AML-193 (cell line): ENCODE measurements at regions not wholly inside any gene's neighbourhood (a gene's known extent, or its start where the extent isn't known, plus 50 kb on each side); places are given as distances from the start of the nearest gene placed in this dataset.
"Not testable (repeated sequence)": the region's sequence is repeated elsewhere in the genome, so short reads cannot be mapped to it uniquely, and the experiment has no call there.

ENCODE experiments used
- DNase-seq, 2 experiments: peaks; one replicate each; lab custom pipeline; 2025; lab: John Stamatoyannopoulos, UW

DNA sequence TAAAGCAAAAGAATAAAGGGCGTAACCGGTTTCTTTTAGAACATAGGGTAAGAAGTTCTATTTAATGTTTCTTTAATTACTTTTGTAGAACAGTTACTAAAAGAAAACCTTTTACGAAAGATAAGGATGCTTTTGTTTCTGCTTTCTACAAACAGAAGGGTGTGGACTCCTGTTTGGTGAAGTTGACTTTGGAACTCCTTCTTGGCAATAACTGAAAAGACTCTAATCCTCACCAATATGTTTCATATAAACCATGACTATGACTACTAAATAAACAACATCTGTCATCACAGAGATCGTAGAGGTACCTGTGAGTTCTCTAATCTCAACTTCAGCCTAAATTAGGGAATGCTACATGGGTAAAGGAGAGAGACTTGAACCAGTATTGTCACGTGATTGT, 210.8 kb upstream of the FLRT2 start:
- no peak for DNase-seq

GRCh38 chr14:85319998-85320630, 209.8 kb upstream of the FLRT2 start:
- no peak for DNase-seq

DNA sequence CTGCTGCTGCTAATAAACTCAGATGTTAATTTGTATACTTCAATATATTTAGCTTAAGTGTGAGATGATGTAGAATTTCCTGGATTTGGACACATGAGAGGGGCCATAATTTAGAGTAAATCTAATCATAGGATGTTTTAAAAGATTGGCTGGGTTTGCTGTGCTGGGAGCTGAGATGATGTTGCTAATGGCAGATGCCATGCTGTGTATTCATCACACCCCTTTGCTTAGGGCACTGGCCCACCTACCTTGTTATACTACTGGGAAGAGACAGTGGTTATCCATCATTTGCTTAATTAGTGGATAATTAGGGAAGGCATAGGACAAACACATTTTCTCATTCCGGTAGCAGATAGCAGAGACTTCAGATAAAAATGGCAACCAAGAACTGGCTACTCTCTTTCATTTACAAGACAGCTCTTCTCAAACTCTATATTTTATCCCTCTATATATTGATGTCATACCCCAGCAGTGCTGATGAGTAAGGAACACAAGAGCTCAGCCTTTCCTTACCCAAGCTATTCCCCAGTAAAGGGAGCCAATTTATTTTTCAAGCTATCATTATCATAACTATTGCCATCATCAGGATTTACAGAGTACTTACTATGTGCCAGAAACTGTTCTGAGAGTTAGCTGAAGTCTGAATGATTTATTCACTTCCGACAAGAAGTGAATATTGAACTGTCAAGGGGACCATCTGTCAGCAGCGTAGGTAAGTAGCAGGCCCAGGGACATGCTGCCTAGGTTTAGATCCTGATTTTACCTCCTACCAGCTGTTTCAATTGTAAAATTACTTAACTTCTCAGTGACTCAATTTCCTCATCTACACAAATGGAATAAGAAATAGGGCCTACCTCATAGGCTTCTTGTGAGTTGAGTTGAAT, 204.6 kb upstream of the FLRT2 start:
- DNase-seq, result no peak

DNA sequence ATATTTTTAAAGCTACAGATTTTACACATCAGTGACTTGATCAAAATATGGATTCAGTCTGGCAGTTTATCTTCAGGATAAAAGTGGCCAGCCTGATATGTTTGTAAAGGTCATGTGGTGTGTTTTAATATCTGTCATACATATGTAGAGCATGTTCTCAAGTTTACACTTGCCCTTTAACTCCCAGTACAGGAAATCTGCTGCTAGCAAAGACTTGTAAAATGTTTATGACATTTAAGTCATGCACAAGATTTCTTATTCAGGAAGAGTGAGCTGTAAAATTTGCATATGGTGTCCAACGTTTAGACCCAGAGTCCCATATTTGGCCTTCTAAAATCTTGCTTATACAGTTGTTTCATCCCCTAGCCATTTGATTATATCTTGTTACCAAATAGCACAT, 197.5 kb upstream of the FLRT2 start:
- no peak for DNase-seq

DNA sequence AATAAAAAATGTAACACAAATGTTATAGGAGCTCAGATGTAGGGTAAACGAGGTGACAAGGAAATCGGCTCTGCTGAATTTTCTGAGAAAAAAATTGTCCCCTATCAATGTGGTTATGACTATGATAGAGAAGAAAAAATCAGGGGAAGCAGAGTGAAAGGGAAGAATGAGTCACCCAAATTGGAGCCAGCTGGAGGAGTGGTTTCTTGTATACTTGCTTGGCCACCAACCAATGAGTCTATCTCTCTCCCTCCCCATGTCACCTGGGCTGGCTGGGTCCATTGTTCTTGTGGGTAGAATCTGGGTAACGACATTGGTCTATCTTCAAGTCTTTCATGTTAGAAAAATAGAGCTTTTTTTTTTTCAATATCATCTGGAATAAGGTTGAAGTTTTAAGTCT, 196.6 kb upstream of the FLRT2 start:
- DNase-seq, result no peak

DNA sequence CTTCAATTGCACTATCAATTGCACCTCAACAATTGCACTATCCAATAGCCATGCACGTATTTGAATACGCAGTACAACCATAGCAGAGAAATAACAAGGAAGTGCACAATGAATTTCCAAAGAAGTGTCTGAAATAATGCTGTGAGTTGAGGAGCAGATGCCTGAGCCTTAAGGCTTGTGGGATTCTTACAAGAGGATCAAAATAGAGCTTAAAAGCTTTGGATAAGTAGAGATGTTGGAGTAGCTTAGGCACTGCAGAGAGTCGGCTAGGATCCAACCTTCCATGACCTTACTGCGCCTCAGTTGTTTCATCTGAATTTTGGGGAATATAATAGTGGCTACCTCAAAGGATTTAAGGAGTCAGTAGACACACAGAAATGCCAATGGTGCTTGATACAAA, 196.1 kb upstream of the FLRT2 start:
- no peak for DNase-seq

DNA sequence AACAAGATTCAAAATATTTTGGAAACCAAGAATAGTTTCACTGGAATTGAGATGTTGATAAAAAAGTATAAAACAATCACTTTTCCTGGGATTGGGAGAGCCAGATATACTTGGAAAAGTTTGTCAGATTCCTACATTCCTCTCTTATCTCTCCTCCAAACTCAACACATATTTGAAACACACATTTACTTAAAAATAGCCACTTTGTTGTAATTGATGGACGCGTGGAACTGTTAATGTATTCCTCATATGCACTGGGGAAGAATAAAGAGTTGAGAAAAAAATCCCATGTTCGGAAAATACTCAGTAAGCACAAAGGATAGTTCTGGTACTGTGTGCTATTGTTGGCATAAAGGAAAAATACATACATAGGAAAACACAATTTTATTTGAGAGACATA, 195.6 kb upstream of the FLRT2 start:
- DNase-seq, result no peak

GRCh38 chr14:85336257-85336656, 193.7 kb upstream of the FLRT2 start:
- no peak for DNase-seq

DNA sequence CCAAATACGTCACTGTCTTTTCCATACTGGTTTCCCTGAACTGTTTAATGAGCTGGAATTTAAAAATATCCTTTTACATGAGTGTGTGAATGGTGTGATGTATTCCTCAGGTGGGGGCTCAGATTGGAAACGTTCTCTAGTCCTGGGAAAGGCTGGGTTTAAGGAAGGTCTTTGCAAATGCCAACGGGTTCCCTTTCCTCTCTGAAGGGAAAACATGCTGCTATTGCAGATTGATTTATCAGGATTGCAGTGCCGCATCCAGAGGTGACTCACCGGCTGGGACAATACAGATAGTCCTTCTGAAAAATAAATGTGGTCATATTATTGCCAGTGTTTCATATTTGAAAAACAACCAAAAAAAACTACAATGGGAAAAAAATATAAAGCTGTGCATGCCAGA, 193.1 kb upstream of the FLRT2 start:
- no peak for DNase-seq

GRCh38 chr14:85338895-85339294, 191.0 kb upstream of the FLRT2 start:
- no peak for DNase-seq

GRCh38 chr14:85342858-85343607, 186.9 kb upstream of the FLRT2 start:
- no peak for DNase-seq

DNA sequence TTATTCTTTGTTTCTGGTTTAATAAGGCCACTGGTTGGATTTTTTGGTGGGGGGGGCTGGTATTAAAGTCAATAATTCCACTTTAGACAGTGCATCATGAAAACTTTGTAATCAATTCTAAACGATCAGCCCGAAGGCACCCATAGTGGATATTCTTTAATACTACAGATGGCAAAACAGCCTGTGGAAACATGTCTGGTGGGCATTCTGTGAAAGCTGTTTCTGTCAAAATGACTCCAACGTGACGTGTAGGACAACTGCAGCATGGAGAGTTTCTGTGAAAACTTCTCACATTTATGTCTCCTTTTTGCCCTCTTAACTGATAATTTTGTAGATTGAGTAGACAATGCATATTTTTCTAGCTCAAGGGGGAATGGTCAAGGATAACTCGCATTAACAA, 185.8 kb upstream of the FLRT2 start:
- DNase-seq, result no peak

- DNase-seq, result no peak
Measured at GRCh38 chr14:85344847-85345570, 184.9 kb upstream of the FLRT2 start.

- DNase-seq, result no peak
Measured at GRCh38 chr14:85350667-85351066, 179.3 kb upstream of the FLRT2 start.

DNA sequence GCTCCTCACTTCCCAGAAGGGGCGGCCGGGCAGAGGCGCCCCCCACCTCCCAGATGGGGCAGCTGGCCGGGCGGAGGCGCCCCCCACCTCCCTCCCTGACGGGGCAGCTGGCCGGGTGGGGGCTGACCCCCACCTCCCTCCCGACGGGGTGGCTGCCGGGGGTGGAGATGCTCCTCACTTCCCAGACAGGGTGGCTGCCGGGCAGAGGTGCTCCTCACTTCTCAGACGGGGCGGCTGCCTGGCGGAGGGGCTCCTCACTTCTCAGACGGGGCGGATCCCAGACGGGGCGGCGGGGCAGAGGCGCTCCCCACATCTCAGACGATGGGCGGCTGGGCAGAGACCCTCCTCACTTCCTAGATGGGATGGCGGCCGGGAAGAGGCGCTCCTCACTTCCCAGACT, 177.4 kb upstream of the FLRT2 start:
- DNase-seq, result not testable (repeated sequence)

GRCh38 chr14:85357120-85357519, 172.8 kb upstream of the FLRT2 start:
- DNase-seq, result no peak

GRCh38 chr14:85358136-85358785, 171.7 kb upstream of the FLRT2 start:
- DNase-seq, result no peak

GRCh38 chr14:85359505-85359904, 170.4 kb upstream of the FLRT2 start:
- no peak for DNase-seq

- DNase-seq, result no peak
Measured at GRCh38 chr14:85363358-85363757, 166.6 kb upstream of the FLRT2 start.

- no peak for DNase-seq
Measured at GRCh38 chr14:85366226-85366625, 163.7 kb upstream of the FLRT2 start.

DNA sequence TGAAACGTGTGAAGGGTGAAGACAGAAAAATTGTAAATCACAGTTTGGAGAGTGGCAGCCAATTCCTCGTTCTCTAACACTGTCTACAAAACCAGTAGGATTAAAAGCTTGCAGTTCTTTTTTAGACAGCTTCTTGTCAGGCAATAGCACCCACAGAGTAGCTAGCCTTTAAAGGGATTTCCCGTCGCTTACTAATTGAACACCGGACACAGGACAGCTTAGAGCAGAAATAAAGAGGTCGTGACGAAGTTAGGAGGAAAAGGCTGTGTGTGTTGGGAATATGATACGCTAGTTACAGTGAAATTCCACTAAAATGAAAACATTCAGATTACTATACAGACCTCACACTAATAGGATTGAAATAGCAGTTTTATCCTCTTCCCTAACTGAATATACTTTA, 149.1 kb upstream of the FLRT2 start:
- DNase-seq, result no peak

GRCh38 chr14:85382341-85382740, 147.6 kb upstream of the FLRT2 start:
- no peak for DNase-seq
